ENCODE measurements at regions not wholly inside any gene's neighbourhood (a gene's known extent, or its start where the extent isn't known, plus 50 kb on each side); places are given as distances from the start of the nearest gene placed in this dataset.
"Not testable (repeated sequence)": the region's sequence is repeated elsewhere in the genome, so short reads cannot be mapped to it uniquely, and the experiment has no call there.

- no peak for TF ChIP-seq CTCF (IDR thresholded peaks at IDR 0.05; ENCODE audit: insufficient read depth, low read length)
- H3K4me3 ChIP-seq (ENCODE audit: low read depth, low read length) = no peak overlapping the region
- DNase-seq (ENCODE audit: low read depth) = no peak
Measured at GRCh38 chr5:171540865-171541264, 121.4 kb downstream of the FGF18 start.

- no peak overlapping the region for H3K4me3 ChIP-seq (ENCODE audit: low read depth, low read length)
- no peak for TF ChIP-seq CTCF (IDR thresholded peaks at IDR 0.05; ENCODE audit: insufficient read depth, low read length)
- DNase-seq (ENCODE audit: low read depth) = no peak
Measured at GRCh38 chr5:171541341-171541776, 121.9 kb downstream of the FGF18 start.

- H3K4me3 ChIP-seq (ENCODE audit: low read depth, low read length) = no peak overlapping the region
- no peak for TF ChIP-seq CTCF (IDR thresholded peaks at IDR 0.05; ENCODE audit: insufficient read depth, low read length)
- no peak for DNase-seq (ENCODE audit: low read depth)
Measured at GRCh38 chr5:171542525-171543140, 123.2 kb downstream of the FGF18 start.

GRCh38 chr5:171543148-171543815 lies 123.8 kb downstream of the FGF18 start:
- no peak for TF ChIP-seq CTCF (IDR thresholded peaks at IDR 0.05; ENCODE audit: insufficient read depth, low read length)
- no peak overlapping the region for H3K4me3 ChIP-seq (ENCODE audit: low read depth, low read length)
- no peak for DNase-seq (ENCODE audit: low read depth)

GRCh38 chr5:171544913-171545765 lies 125.7 kb downstream of the FGF18 start:
- no peak overlapping the region for H3K4me3 ChIP-seq (ENCODE audit: low read depth, low read length)
- TF ChIP-seq CTCF (IDR thresholded peaks at IDR 0.05; ENCODE audit: insufficient read depth, low read length) = no peak
- DNase-seq (ENCODE audit: low read depth) = no peak

- H3K4me3 ChIP-seq (ENCODE audit: low read depth, low read length) = no peak overlapping the region
- no peak for TF ChIP-seq CTCF (IDR thresholded peaks at IDR 0.05; ENCODE audit: insufficient read depth, low read length)
- DNase-seq (ENCODE audit: low read depth) = no peak
Measured at GRCh38 chr5:171549274-171549673, 129.8 kb downstream of the FGF18 start.

GRCh38 chr5:171553817-171554216 lies 134.4 kb downstream of the FGF18 start:
- not testable (repeated sequence) for DNase-seq (ENCODE audit: low read depth); H3K4me3 ChIP-seq (ENCODE audit: low read depth, low read length)
